M059J (cell line): ENCODE measurements at regions not wholly inside any gene's neighbourhood (a gene's known extent, or its start where the extent isn't known, plus 50 kb on each side); places are given as distances from the start of the nearest gene placed in this dataset.

ENCODE experiments used
- DNase-seq: peaks from one replicate; pipeline ENCODE4 v3.0.0-alpha.2; 2012; ENCODE audit warnings: low read depth

DNA sequence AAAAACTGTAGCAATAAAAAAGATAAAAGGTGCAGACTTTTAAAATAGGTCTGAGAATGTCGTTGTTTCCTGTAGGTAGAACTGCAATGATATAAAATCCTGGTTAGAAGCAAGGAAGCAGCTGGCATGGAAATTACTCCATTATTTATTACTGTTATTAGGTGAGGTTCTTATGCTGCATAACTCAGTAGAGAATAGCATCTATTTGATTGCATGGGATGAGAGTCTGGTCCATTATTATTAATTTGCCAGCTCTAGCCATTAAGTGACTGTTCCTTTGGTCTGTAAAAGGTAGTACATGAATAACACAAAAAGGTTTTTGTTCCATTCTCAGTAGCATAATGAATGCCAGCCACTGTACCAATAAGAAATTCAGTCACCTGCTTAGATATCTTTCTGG lies 358.6 kb downstream of the RBM43 start:
- no peak for DNase-seq

GRCh38 chr2:150900913-150901312 lies 360.8 kb downstream of the RBM43 start:
- DNase-seq = no peak

DNA sequence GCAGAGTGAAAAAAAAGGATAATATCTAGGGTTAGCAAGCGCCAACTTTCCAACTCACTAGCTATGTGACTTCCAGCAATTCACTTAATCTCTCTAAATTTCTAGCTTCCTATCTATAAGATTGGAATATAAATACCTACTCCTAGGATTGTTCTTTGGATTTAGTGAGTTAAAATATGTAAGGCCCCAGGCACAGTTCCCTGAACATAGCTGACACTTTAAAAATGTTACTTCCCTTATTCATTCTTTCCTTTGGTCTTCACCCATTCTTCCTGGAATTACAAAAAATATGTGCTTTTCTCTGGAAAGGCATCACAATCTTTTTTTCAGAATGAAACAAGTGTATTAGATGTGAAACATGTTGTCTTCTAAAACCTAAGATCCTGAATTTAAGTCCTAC lies 365.7 kb downstream of the RBM43 start:
- no peak for DNase-seq

DNA sequence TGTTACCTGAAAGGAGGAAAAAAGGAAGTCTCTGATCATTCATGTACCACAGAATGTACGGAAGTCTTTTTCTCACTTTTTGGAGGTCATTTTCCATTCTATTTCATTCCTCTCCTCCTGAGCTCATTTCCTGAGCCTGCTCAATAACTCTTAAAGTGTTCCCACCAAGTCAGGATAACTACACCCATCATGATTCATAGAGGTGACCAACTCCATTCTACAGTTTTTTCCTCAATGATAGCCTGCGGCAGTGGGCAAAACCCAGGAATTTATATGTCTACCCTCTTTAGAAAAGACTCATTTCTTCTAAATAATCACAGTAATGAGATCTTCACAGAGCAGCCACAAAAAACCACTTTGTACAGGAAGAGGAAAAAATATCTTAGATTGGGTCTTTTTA lies 372.5 kb downstream of the RBM43 start:
- DNase-seq = peak; percentile 91

GRCh38 chr2:150888337-150888736 lies 373.3 kb downstream of the RBM43 start:
- DNase-seq = peak; percentile 72

DNA sequence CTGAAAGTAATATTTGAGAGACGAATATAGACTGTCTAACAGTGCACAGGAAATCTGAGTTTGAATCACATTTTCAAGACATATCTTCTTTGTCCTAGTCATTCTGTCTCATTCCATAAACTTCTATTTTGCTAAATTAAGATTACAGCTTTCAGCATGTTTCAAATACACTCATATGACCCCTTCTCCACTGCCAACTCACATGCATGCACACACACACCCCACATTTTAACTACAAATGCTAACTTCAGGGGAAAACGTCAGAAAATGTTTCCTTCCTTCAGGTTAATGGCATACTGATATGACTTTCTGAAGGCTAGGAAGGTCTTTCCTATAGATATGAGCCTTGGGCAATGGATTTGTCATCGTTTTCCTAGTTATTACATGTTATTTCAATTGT lies 373.7 kb downstream of the RBM43 start:
- DNase-seq = no peak

DNA sequence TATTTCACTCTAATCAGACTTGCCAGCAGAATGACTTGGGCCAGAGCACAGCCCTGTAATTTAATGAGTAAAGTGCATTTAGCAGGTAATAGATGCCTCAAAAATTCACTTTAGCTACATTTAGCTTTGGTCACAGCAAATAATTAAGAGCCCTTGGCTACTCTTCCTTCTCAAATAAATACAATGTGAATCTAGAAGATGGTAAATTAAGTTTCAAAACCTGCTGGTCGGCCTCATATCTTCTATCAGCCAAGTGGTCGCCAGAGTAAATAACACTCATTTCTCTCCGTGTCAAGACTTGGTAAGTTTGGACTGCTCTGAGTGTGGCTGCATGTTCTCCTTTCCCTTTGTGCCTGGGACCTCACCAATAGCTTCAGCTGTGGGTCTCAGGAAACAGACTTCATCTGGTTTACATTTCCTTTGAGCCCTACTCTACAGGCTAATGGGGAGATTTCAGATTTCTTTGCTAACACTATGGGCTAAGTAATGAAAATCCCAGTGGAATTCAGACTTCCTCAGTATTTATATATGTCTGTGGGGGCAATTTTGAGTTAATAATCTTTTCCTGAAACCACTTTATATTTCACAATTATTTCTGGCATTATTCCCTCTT lies 375.8 kb downstream of the RBM43 start:
- DNase-seq = no peak

DNA sequence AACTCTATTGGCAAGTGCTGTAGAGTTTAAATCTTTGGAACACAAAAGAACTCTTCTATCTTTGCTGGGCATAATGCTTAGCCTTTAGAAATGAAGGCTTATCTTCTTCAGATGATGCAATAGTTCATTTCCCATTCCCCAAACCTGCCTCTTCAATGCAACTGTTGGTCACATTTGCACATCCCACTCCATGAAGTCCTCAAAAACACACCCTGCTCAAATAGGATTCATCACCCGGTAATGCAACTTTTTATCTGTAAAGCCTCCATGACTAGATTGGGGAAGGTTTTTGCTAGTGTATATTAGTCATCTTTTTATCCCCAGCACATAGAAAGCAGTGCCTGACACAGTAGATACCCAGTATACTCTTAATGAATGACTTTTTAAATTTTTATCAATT lies 376.4 kb downstream of the RBM43 start:
- DNase-seq = no peak

DNA sequence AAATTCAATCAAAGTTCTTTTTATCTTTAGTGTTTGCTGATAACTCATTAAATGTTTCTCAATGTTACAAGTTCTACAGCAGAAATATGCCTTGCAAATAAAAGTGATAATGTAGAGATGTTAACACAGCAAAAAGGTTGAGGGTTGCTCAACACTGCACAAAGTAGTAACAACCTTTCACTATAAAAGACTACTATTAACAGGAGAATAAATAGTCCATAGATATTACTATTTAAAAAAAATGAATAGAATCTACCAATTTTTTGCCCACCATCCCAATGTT lies 378.1 kb downstream of the RBM43 start:
- DNase-seq = no peak

- DNase-seq = no peak
Measured at GRCh38 chr2:150882751-150883612, 378.7 kb downstream of the RBM43 start.

GRCh38 chr2:150880986-150881385 lies 380.7 kb downstream of the RBM43 start:
- DNase-seq = no peak

DNA sequence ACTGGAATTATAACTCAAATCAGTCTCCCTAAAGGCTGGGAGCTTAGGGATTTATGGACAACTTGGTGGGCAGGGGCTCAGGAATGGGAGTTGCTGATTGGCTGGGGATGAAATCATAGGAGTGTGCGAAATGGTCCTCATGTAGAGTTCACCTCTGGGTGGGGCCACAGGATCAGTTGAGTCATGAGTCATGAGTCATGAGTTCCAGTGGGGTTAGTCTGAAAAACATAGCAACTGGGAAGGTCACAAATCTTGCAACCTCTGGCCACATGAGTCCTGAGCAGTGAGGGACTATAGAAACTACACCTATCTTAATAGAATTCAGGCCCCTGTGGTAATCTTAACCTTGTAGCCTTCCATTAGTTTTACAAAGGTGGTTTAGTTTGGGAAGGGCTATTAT lies 383.3 kb downstream of the RBM43 start:
- DNase-seq = peak; percentile 77

DNA sequence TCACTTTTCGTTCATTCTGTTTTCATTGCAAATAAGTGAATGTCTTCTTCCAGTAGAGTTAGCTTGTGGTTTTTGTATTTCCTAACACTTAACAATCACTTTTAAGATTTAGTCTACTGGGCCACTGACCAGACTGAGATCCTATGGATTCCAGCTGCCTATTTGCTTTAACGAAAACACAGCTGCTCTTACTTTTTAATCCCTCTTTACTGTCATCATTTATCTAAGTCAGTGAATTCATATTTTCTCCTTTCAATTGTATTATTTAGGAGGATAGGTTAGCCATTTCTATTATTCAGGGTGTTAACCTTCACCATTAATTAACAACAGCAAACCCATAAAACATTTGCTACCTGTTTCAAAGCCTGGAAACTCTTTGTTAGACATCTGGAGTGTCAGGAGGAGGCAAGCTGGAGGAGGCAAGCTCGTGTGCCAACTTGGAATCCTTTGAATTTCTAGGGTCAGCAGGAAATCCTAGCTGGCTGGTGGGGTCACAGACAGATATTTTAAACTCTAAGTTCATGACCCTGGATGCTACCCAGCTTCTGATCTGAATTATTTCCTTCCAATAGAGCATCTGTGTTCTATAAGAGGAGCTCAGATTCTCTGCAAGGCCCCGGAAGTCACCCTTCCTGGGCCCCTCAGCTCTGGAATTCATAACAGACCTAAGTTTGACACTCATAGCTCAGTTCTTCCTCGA lies 385.3 kb downstream of the RBM43 start:
- no peak for DNase-seq

DNA sequence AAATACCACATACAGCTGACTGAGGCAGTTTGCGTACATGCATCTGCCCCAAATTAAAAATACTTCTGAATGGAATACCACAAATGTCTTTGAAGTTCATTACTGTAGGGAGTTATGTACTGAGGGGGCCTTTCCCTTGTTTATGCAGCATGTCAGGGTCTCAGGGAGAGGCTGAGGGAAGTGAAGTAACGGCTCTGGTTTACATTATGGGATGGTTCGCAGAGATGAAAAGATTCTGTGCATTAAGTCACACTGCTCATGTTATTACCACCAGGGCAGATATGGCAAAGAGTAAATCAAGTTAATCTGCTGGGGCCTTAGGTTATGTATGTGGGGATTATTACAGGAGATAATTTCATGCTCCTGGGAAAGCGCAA lies 385.9 kb upstream of the RND3 start:
- no peak for DNase-seq

DNA sequence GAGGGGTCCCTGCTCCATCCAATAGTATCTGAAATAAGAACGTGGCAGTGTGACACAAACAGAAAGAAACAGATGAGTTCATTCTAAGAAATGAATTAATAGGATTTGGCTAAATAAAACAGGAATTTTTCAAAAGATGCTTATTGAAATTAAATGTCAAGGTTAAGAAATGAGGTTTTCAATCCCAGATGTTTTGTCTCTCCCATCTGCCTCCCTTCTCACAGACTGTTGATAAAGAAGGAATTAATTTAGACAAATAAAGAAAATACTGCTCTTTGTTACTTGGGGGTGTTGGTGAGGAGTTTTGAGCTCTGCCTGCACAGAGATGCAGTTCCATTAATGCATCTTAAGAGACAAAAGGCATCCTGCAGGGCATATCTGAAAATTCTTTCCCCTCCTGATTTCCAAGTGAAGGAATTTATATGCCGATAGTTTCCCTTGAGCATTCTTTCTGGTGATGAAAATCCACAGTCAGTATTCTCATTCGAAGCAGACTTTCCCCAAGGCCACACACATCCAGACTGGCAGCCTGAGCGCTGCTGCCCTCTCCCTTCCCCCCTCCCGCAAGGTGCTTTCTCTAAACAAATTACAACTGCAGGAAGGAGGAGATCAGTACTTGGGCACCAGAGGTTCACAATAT lies 385.4 kb upstream of the RND3 start:
- peak; percentile 46 for DNase-seq

DNA sequence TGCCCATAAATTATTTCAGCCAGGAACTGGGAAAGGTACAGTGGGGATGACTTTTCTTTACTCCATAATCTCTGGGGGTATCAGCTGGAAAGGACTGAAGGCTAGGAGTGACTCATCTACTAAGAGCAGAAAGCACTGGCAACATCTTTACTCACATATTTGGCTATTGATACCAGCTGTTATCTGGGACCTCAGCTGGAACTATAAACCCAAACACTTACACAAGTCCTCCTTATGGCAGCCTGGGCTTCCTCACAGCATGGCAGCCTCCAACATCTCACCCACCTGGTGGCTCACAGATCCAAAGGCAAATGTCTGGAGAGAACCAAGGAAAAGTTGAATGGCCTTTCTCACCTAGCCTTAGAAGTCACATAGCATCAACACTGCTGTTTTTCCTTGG lies 379.0 kb upstream of the RND3 start:
- DNase-seq = peak; percentile 21

GRCh38 chr2:150863691-150864090 lies 376.2 kb upstream of the RND3 start:
- no peak for DNase-seq

GRCh38 chr2:150860301-150860700 lies 372.8 kb upstream of the RND3 start:
- DNase-seq = no peak

GRCh38 chr2:150859877-150860276 lies 372.4 kb upstream of the RND3 start:
- no peak for DNase-seq

DNA sequence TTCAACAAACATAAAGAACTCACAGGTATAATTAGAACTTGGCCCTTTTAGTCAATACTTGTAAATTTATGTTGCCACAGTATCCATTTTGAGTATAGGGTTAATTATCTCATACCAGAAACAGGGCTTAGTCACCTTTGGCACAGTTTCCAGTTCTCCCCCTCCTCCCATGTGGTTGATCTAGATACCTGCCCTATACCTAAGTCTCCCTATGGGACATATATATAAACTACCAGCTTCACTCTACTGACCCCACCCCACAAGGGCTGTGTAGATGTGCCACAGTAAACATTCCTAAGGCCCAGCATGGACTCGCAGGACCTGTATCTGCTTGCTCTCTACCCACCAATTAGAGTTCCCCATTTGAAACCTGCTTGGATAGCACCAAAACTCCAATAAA lies 371.7 kb upstream of the RND3 start:
- no peak for DNase-seq

DNA sequence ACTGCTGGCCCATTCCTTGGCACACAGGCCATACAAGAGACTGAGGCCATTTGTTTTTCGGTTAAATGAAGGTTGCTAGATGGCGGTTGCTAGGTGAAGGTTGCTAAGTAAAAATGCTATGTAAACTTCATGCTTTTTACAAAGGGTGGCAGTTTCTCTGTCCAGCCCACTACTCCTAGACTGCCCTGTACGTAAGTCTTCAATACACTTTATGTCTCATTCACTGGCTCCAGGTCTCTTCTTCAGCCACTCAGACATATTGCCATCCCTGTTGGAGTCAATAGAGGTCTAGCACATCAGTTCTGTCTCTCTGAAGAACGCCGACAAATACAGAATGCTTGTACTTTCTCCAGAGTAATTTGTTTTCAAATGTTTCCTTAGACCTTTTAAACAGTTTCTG lies 370.9 kb upstream of the RND3 start:
- no peak for DNase-seq

GRCh38 chr2:150856596-150857281 lies 369.3 kb upstream of the RND3 start:
- no peak for DNase-seq
